GM23338 (cell line): ENCODE measurements at regions not wholly inside any gene's neighbourhood (a gene's known extent, or its start where the extent isn't known, plus 50 kb on each side); places are given as distances from the start of the nearest gene placed in this dataset.

ENCODE experiments used
- ATAC-seq: fragments of 200-7000 bp; cut with Tn5 transposase; 3 replicates; pipeline ENCODE4 v1.9.1; 2020
- DNase-seq: peaks from one replicate; pipeline ENCODE4 v3.0.0-alpha.2; 2015; ENCODE audit warnings: low spot score
- H2AFZ ChIP-seq: fragments of 200-600 bp; sonication (generic); 2 replicates; pipeline ENCODE4 v1.8.0; 2016; ENCODE audit warnings: antibody characterized with exemption, mild to moderate bottlenecking, moderate library complexity
- H3F3A ChIP-seq: fragments of 200-600 bp; sonication (generic); replicated peaks from 2 replicates; pipeline ENCODE4 v1.8.0; 2017; ENCODE audit warnings: antibody characterized with exemption, mixed run types, low read depth
- H3K27ac ChIP-seq: fragments of 200-600 bp; sonication (generic); 2 replicates; pipeline ENCODE4 v1.6.1; 2016; ENCODE audit warnings: low read depth
- H3K27me3 ChIP-seq: fragments of 200-600 bp; sonication (generic); 2 replicates; pipeline ENCODE4 v1.8.0; 2016; ENCODE audit warnings: mild to moderate bottlenecking, mixed run types, moderate library complexity; ENCODE audit not compliant: insufficient read depth
- H3K36me3 ChIP-seq: fragments of 200-600 bp; sonication (generic); 2 replicates; pipeline ENCODE4 v1.8.0; 2016; ENCODE audit warnings: mild to moderate bottlenecking; ENCODE audit not compliant: insufficient read depth
- H3K4me1 ChIP-seq: fragments of 200-600 bp; sonication (generic); 2 replicates; pipeline ENCODE4 v1.8.0; 2016; ENCODE audit warnings: mild to moderate bottlenecking, moderate library complexity; ENCODE audit not compliant: insufficient read depth
- H3K4me2 ChIP-seq: fragments of 200-600 bp; sonication (generic); 2 replicates; pipeline ENCODE4 v1.7.1; 2017; ENCODE audit warnings: mixed run types
- H3K4me3 ChIP-seq: fragments of 200-600 bp; sonication (generic); 2 replicates; pipeline ENCODE4 v1.6.1; 2016; ENCODE audit warnings: mixed run types
- H3K79me2 ChIP-seq: fragments of 200-600 bp; sonication (generic); replicated peaks from 2 replicates; pipeline ENCODE4 v1.8.0; 2017; ENCODE audit warnings: mild to moderate bottlenecking; ENCODE audit not compliant: insufficient read depth
- H3K9me2 ChIP-seq: fragments of 200-600 bp; sonication (generic); 2 replicates; pipeline ENCODE4 v1.8.0; 2017; ENCODE audit not compliant: insufficient read depth
- H4K20me1 ChIP-seq: fragments of 200-600 bp; sonication (generic); replicated peaks from 2 replicates; pipeline ENCODE4 v1.8.0; 2017; ENCODE audit warnings: mild to moderate bottlenecking; ENCODE audit not compliant: insufficient read depth
- H3K27ac Mint-ChIP-seq: 2 replicates; pipeline ENCODE4 v1.8.0; 2020; ENCODE audit warnings: inconsistent platforms, mild to moderate bottlenecking, moderate library complexity, mixed read lengths
- H3K27me3 Mint-ChIP-seq: 3 replicates; pipeline ENCODE4 v1.8.0; 2022; ENCODE audit warnings: low read depth, mild to moderate bottlenecking, moderate library complexity, mixed read lengths, inconsistent platforms; ENCODE audit not compliant: insufficient read depth, poor library complexity
- H3K36me3 Mint-ChIP-seq: 3 replicates; pipeline ENCODE4 v1.8.0; 2021; ENCODE audit warnings: low read depth, mild to moderate bottlenecking, inconsistent platforms, moderate library complexity, mixed read lengths
- H3K4me1 Mint-ChIP-seq: 3 replicates; pipeline ENCODE4 v1.8.0; 2020; ENCODE audit warnings: mild to moderate bottlenecking, inconsistent platforms, mixed read lengths
- H3K4me3 Mint-ChIP-seq: 3 replicates; pipeline ENCODE4 v1.8.0; 2021; ENCODE audit warnings: moderate library complexity, mild to moderate bottlenecking, inconsistent platforms, mixed read lengths
- H3K9me3 Mint-ChIP-seq: 3 replicates; pipeline ENCODE4 v1.8.0; 2020; ENCODE audit warnings: moderate library complexity, mild to moderate bottlenecking, inconsistent platforms, mixed read lengths
- CREB1 ChIP-seq: fragments of 250-450 bp; sonication (Bioruptor Pico); IDR thresholded peaks from 2 replicates; pipeline ENCODE4 v1.5.0; 2020; ENCODE audit warnings: low read depth, mild to moderate bottlenecking, moderate library complexity
- EZH2 ChIP-seq: fragments of 200-600 bp; sonication (generic); IDR thresholded peaks from one replicate; pipeline ENCODE4 v1.8.0; 2017; ENCODE audit warnings: antibody characterized with exemption, mild to moderate bottlenecking, low read depth; ENCODE audit not compliant: unreplicated experiment
- EZH2phosphoT487 ChIP-seq: fragments of 200-600 bp; sonication (generic); IDR thresholded peaks from one replicate; pipeline ENCODE4 v1.8.1; 2018; ENCODE audit warnings: antibody characterized with exemption; ENCODE audit not compliant: unreplicated experiment
- JUNB ChIP-seq: IDR thresholded peaks from one replicate; pipeline ENCODE4 v1.6.1; 2016; ENCODE audit warnings: antibody characterized with exemption; ENCODE audit not compliant: unreplicated experiment
- NANOG ChIP-seq: IDR thresholded peaks from 2 replicates; pipeline ENCODE4 v1.6.1; 2016; ENCODE audit warnings: antibody characterized with exemption, borderline replicate concordance
- POLR2AphosphoS5 ChIP-seq: IDR thresholded peaks from 2 replicates; pipeline ENCODE4 v1.6.1; 2016; ENCODE audit warnings: antibody characterized with exemption, low read depth
- STAT1 ChIP-seq: IDR thresholded peaks from one replicate; pipeline ENCODE4 v1.6.1; 2016; ENCODE audit warnings: antibody characterized with exemption; ENCODE audit not compliant: unreplicated experiment
- ZNF114 ChIP-seq: fragments of 250-450 bp; sonication (Bioruptor Pico); IDR thresholded peaks from 2 replicates; pipeline ENCODE4 v1.5.0; 2020; ENCODE audit warnings: mild to moderate bottlenecking, moderate library complexity
- ZNF331 ChIP-seq: fragments of 250-450 bp; sonication (Bioruptor Pico); IDR thresholded peaks from 2 replicates; pipeline ENCODE4 v1.5.0; 2020; ENCODE audit warnings: low read depth, mild to moderate bottlenecking, moderate library complexity
- TF ChIP-seq, protein P1 (sequence below): IDR thresholded peaks from one replicate; pipeline ENCODE4 v1.6.1; 2018; ENCODE audit warnings: antibody characterized with exemption; ENCODE audit not compliant: unreplicated experiment
- TF ChIP-seq, protein P2 (sequence below): IDR thresholded peaks from 2 replicates; pipeline ENCODE4 v1.6.1; 2016; ENCODE audit warnings: antibody characterized with exemption
- TF ChIP-seq, protein P3 (sequence below): fragments of 250-450 bp; sonication (Bioruptor Pico); IDR thresholded peaks from 2 replicates; pipeline ENCODE4 v1.5.0; 2020; ENCODE audit warnings: mild to moderate bottlenecking, moderate library complexity
- TF ChIP-seq, protein P4 (sequence below), 2 experiments: fragments of 200-600 bp in 1 of 2; sonication (generic) in 1 of 2; conservative IDR thresholded peaks; 2 replicates each; pipeline versions ENCODE4 v1.5.1 to v1.6.1; 2016 to 2017; ENCODE audit warnings: antibody characterized with exemption in 2 of 2, low read depth in 2 of 2, mild to moderate bottlenecking in 2 of 2, moderate library complexity in 1 of 2

DNA sequence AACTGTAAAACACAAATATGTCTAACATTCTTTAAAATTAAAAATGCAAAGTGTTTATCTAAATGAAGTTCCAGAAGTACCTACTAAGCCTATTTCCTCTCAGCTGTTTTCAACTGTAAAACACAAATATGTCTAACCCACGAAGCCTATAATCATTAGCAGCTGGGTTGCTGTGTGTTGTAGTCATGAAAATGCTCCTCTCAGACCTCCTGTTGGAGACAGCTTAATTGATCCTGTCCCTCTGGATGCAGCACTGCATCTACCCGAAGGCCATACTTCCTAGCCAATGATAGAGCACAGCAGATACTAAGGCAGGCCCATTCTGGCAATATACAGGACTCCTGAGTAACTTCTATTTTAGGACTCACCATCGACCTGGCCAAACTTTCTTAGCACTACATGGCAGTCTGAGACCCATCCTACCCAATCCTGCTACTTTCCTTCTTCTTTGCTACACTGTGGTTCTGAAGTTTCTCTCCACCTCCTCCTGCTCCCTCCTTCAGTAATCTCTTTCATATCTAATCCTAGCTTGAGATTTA lies 92.5 kb upstream of the RBBP8 start:
- Histone ChIP-seq H2AFZ (no peak overlapping the region), H3K9me2 (no peaks in the 10 kb centered on the region), H3K4me2 (no peak overlapping the region), H3K4me1 (0 out of 2 replicates have a peak, but pooled peaks cover 7% of the 10 kb centered on the region), H4K20me1 (no peaks in the 10 kb centered on the region), H3F3A (no peaks in the 10 kb centered on the region), H3K27me3 (no peaks in the 10 kb centered on the region), H3K4me3 (no peak overlapping the region), H3K79me2 (no peaks in the 10 kb centered on the region), H3K27ac (no peak overlapping the region), H3K36me3 (no peaks in the 10 kb centered on the region)
- Mint-ChIP-seq H3K36me3 (no peaks in the 10 kb centered on the region), H3K9me3 (no peaks in the 10 kb centered on the region), H3K27ac (no peak overlapping the region), H3K4me3 (no peak overlapping the region), H3K4me1 (no peaks in the 10 kb centered on the region; the same call in 2 of the 3 replicates), H3K27me3 (no peaks in the 10 kb centered on the region)
- ATAC-seq (no peak), DNase-seq (no peak)
- no peak for TF ChIP-seq EZH2phosphoT487
- no peak for TF ChIP-seq ZNF114
- no peak for TF ChIP-seq EZH2
- TF ChIP-seq CREB1 (CRISPR knock-in tag) = no peak
- TF ChIP-seq, protein P1, sequence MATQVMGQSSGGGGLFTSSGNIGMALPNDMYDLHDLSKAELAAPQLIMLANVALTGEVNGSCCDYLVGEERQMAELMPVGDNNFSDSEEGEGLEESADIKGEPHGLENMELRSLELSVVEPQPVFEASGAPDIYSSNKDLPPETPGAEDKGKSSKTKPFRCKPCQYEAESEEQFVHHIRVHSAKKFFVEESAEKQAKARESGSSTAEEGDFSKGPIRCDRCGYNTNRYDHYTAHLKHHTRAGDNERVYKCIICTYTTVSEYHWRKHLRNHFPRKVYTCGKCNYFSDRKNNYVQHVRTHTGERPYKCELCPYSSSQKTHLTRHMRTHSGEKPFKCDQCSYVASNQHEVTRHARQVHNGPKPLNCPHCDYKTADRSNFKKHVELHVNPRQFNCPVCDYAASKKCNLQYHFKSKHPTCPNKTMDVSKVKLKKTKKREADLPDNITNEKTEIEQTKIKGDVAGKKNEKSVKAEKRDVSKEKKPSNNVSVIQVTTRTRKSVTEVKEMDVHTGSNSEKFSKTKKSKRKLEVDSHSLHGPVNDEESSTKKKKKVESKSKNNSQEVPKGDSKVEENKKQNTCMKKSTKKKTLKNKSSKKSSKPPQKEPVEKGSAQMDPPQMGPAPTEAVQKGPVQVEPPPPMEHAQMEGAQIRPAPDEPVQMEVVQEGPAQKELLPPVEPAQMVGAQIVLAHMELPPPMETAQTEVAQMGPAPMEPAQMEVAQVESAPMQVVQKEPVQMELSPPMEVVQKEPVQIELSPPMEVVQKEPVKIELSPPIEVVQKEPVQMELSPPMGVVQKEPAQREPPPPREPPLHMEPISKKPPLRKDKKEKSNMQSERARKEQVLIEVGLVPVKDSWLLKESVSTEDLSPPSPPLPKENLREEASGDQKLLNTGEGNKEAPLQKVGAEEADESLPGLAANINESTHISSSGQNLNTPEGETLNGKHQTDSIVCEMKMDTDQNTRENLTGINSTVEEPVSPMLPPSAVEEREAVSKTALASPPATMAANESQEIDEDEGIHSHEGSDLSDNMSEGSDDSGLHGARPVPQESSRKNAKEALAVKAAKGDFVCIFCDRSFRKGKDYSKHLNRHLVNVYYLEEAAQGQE = no peak
- no peak for TF ChIP-seq STAT1
- TF ChIP-seq, protein P2, sequence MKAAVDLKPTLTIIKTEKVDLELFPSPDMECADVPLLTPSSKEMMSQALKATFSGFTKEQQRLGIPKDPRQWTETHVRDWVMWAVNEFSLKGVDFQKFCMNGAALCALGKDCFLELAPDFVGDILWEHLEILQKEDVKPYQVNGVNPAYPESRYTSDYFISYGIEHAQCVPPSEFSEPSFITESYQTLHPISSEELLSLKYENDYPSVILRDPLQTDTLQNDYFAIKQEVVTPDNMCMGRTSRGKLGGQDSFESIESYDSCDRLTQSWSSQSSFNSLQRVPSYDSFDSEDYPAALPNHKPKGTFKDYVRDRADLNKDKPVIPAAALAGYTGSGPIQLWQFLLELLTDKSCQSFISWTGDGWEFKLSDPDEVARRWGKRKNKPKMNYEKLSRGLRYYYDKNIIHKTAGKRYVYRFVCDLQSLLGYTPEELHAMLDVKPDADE = no peak
- TF ChIP-seq JUNB = no peak
- TF ChIP-seq ZNF331 (CRISPR knock-in tag) = no peak
- no peak for TF ChIP-seq POLR2AphosphoS5
- TF ChIP-seq, protein P3, sequence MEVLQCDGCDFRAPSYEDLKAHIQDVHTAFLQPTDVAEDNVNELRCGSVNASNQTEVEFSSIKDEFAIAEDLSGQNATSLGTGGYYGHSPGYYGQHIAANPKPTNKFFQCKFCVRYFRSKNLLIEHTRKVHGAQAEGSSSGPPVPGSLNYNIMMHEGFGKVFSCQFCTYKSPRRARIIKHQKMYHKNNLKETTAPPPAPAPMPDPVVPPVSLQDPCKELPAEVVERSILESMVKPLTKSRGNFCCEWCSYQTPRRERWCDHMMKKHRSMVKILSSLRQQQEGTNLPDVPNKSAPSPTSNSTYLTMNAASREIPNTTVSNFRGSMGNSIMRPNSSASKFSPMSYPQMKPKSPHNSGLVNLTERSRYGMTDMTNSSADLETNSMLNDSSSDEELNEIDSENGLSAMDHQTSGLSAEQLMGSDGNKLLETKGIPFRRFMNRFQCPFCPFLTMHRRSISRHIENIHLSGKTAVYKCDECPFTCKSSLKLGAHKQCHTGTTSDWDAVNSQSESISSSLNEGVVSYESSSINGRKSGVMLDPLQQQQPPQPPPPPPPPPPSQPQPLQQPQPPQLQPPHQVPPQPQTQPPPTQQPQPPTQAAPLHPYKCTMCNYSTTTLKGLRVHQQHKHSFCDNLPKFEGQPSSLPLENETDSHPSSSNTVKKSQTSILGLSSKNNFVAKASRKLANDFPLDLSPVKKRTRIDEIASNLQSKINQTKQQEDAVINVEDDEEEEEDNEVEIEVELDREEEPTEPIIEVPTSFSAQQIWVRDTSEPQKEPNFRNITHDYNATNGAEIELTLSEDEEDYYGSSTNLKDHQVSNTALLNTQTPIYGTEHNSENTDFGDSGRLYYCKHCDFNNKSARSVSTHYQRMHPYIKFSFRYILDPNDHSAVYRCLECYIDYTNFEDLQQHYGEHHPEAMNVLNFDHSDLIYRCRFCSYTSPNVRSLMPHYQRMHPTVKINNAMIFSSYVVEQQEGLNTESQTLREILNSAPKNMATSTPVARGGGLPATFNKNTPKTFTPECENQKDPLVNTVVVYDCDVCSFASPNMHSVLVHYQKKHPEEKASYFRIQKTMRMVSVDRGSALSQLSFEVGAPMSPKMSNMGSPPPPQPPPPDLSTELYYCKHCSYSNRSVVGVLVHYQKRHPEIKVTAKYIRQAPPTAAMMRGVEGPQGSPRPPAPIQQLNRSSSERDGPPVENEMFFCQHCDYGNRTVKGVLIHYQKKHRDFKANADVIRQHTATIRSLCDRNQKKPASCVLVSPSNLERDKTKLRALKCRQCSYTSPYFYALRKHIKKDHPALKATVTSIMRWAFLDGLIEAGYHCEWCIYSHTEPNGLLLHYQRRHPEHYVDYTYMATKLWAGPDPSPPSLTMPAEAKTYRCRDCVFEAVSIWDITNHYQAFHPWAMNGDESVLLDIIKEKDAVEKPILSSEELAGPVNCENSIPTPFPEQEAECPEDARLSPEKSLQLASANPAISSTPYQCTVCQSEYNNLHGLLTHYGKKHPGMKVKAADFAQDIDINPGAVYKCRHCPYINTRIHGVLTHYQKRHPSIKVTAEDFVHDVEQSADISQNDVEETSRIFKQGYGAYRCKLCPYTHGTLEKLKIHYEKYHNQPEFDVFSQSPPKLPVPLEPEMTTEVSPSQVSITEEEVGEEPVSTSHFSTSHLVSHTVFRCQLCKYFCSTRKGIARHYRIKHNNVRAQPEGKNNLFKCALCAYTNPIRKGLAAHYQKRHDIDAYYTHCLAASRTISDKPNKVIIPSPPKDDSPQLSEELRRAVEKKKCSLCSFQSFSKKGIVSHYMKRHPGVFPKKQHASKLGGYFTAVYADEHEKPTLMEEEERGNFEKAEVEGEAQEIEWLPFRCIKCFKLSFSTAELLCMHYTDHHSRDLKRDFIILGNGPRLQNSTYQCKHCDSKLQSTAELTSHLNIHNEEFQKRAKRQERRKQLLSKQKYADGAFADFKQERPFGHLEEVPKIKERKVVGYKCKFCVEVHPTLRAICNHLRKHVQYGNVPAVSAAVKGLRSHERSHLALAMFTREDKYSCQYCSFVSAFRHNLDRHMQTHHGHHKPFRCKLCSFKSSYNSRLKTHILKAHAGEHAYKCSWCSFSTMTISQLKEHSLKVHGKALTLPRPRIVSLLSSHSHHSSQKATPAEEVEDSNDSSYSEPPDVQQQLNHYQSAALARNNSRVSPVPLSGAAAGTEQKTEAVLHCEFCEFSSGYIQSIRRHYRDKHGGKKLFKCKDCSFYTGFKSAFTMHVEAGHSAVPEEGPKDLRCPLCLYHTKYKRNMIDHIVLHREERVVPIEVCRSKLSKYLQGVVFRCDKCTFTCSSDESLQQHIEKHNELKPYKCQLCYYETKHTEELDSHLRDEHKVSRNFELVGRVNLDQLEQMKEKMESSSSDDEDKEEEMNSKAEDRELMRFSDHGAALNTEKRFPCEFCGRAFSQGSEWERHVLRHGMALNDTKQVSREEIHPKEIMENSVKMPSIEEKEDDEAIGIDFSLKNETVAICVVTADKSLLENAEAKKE = no peak
- TF ChIP-seq NANOG = no peak
- TF ChIP-seq, protein P4, sequence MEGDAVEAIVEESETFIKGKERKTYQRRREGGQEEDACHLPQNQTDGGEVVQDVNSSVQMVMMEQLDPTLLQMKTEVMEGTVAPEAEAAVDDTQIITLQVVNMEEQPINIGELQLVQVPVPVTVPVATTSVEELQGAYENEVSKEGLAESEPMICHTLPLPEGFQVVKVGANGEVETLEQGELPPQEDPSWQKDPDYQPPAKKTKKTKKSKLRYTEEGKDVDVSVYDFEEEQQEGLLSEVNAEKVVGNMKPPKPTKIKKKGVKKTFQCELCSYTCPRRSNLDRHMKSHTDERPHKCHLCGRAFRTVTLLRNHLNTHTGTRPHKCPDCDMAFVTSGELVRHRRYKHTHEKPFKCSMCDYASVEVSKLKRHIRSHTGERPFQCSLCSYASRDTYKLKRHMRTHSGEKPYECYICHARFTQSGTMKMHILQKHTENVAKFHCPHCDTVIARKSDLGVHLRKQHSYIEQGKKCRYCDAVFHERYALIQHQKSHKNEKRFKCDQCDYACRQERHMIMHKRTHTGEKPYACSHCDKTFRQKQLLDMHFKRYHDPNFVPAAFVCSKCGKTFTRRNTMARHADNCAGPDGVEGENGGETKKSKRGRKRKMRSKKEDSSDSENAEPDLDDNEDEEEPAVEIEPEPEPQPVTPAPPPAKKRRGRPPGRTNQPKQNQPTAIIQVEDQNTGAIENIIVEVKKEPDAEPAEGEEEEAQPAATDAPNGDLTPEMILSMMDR (conservative IDR thresholded peaks at IDR 0.05; ENCODE audit: low read depth in 2 of 2) = no peak
